ENCODE measurements at regions not wholly inside any gene's neighbourhood (a gene's known extent, or its start where the extent isn't known, plus 50 kb on each side); places are given as distances from the start of the nearest gene placed in this dataset.

GRCh38 chr15:77759896-77760592, 127.3 kb upstream of the LINGO1 start:
- no peaks in the 10 kb centered on the region for H3K4me1 ChIP-seq (ENCODE audit: control insufficient read depth, extremely low read depth, insufficient read depth, low read length)
- H3K79me2 ChIP-seq (ENCODE audit: control insufficient read depth, insufficient read depth, low read length) = no peaks in the 10 kb centered on the region
- no peak overlapping the region for H3K4me3 ChIP-seq (replicated peaks in 1 of 4; ENCODE audit: control extremely low read depth in 1 of 4, insufficient read depth in 1 of 4, low read depth in 3 of 4, low read length in 4 of 4)
- H3K9ac ChIP-seq (ENCODE audit: insufficient read depth, low read length) = no peak overlapping the region
- H3K9me3 ChIP-seq (ENCODE audit: control insufficient read depth, insufficient read depth, low read depth, low read length) = no peaks in the 10 kb centered on the region
- H3K27ac ChIP-seq (ENCODE audit: insufficient read depth, low read length) = no peak overlapping the region
- no peak overlapping the region for H3K4me2 ChIP-seq (ENCODE audit: extremely low read depth, insufficient read depth, low read length)
- H3K27me3 ChIP-seq (ENCODE audit: control insufficient read depth, insufficient read depth, low read length) = no peaks in the 10 kb centered on the region
- DNase-seq (ENCODE audit: low read depth in 2 of 2) = peak in 1 of 2 donors; percentile 31
- H3K36me3 ChIP-seq (ENCODE audit: control insufficient read depth, insufficient read depth, low read length) = no peaks in the 10 kb centered on the region
- no peak for TF ChIP-seq CTCF (conservative IDR thresholded peaks at IDR 0.05 in 1 of 2, IDR thresholded peaks at IDR 0.05 in 1 of 2; ENCODE audit: low read depth in 1 of 2, low read length in 2 of 2)
- TF ChIP-seq EZH2 (IDR thresholded peaks at IDR 0.05; ENCODE audit: low read length, missing control alignments) = no peak
- H2AFZ ChIP-seq (ENCODE audit: low read length) = no peak overlapping the region
- no peaks in the 10 kb centered on the region for H4K20me1 ChIP-seq (ENCODE audit: control insufficient read depth, extremely low read depth, insufficient read depth, low read length)

- Histone ChIP-seq H3K27me3 (ENCODE audit: control insufficient read depth, insufficient read depth, low read length) (no peaks in the 10 kb centered on the region), H2AFZ (ENCODE audit: low read length) (no peak overlapping the region), H3K9ac (ENCODE audit: insufficient read depth, low read length) (no peak overlapping the region), H3K4me2 (ENCODE audit: extremely low read depth, insufficient read depth, low read length) (no peak overlapping the region), H3K4me3 (replicated peaks in 1 of 4; ENCODE audit: control extremely low read depth in 1 of 4, insufficient read depth in 1 of 4, low read depth in 3 of 4, low read length in 4 of 4) (no peak overlapping the region), H3K36me3 (ENCODE audit: control insufficient read depth, insufficient read depth, low read length) (no peaks in the 10 kb centered on the region), H3K9me3 (ENCODE audit: control insufficient read depth, insufficient read depth, low read depth, low read length) (no peaks in the 10 kb centered on the region), H3K4me1 (ENCODE audit: control insufficient read depth, extremely low read depth, insufficient read depth, low read length) (no peaks in the 10 kb centered on the region), H4K20me1 (ENCODE audit: control insufficient read depth, extremely low read depth, insufficient read depth, low read length) (no peaks in the 10 kb centered on the region), H3K27ac (ENCODE audit: insufficient read depth, low read length) (no peak overlapping the region), H3K79me2 (ENCODE audit: control insufficient read depth, insufficient read depth, low read length) (no peaks in the 10 kb centered on the region)
- DNase-seq (ENCODE audit: low read depth in 2 of 2) = no peak
- TF ChIP-seq CTCF (conservative IDR thresholded peaks at IDR 0.05 in 1 of 2, IDR thresholded peaks at IDR 0.05 in 1 of 2; ENCODE audit: low read depth in 1 of 2, low read length in 2 of 2) = no peak
- no peak for TF ChIP-seq EZH2 (IDR thresholded peaks at IDR 0.05; ENCODE audit: low read length, missing control alignments)
Observed at GRCh38 chr15:77753939-77754338, 121.2 kb upstream of the LINGO1 start.

- Histone ChIP-seq H4K20me1 (ENCODE audit: control insufficient read depth, extremely low read depth, insufficient read depth, low read length) (no peaks in the 10 kb centered on the region), H3K4me1 (ENCODE audit: control insufficient read depth, extremely low read depth, insufficient read depth, low read length) (no peaks in the 10 kb centered on the region), H3K4me3 (replicated peaks in 1 of 4; ENCODE audit: control extremely low read depth in 1 of 4, insufficient read depth in 1 of 4, low read depth in 3 of 4, low read length in 4 of 4) (no peak overlapping the region), H3K4me2 (ENCODE audit: extremely low read depth, insufficient read depth, low read length) (no peak overlapping the region), H3K79me2 (ENCODE audit: control insufficient read depth, insufficient read depth, low read length) (no peaks in the 10 kb centered on the region), H2AFZ (ENCODE audit: low read length) (no peak overlapping the region), H3K9ac (ENCODE audit: insufficient read depth, low read length) (no peak overlapping the region), H3K36me3 (ENCODE audit: control insufficient read depth, insufficient read depth, low read length) (no peaks in the 10 kb centered on the region), H3K9me3 (ENCODE audit: control insufficient read depth, insufficient read depth, low read depth, low read length) (no peaks in the 10 kb centered on the region), H3K27ac (ENCODE audit: insufficient read depth, low read length) (no peak overlapping the region), H3K27me3 (ENCODE audit: control insufficient read depth, insufficient read depth, low read length) (no peaks in the 10 kb centered on the region)
- TF ChIP-seq CTCF (conservative IDR thresholded peaks at IDR 0.05 in 1 of 2, IDR thresholded peaks at IDR 0.05 in 1 of 2; ENCODE audit: low read depth in 1 of 2, low read length in 2 of 2) (no peak), EZH2 (IDR thresholded peaks at IDR 0.05; ENCODE audit: low read length, missing control alignments) (no peak)
- peak in 1 of 2 donors; percentile 17 for DNase-seq (ENCODE audit: low read depth in 2 of 2)
Observed at GRCh38 chr15:77753281-77753873, 120.7 kb upstream of the LINGO1 start.
